Left lung (tissue), 4 donors: ENCODE measurements at regions not wholly inside any gene's neighbourhood (a gene's known extent, or its start where the extent isn't known, plus 50 kb on each side); places are given as distances from the start of the nearest gene placed in this dataset.
"Not testable (repeated sequence)": the region's sequence is repeated elsewhere in the genome, so short reads cannot be mapped to it uniquely, and the experiment has no call there.

Experiments
- ATAC-seq: fragments of 200-7000 bp; cut with Tn5 transposase; one replicate; pipeline ENCODE4 v1.9.1; 2020; ENCODE audit warnings: moderate library complexity
- DNase-seq, 4 donors: peaks; one replicate each; pipeline ENCODE4 v3.0.0-alpha.2; 2013 to 2020
- H3K27ac ChIP-seq, 2 donors: fragments of 200-600 bp; sonication (generic) in 1 of 2; one replicate each; pipeline versions ENCODE4 v1.5.0 to v1.8.0; 2020 to 2021
- H3K27me3 ChIP-seq, 2 donors: fragments of 200-600 bp; sonication (generic) in 1 of 2; one replicate each; pipeline versions ENCODE4 v1.5.0 to v1.8.0; 2020 to 2021
- H3K36me3 ChIP-seq, 2 donors: fragments of 200-600 bp; sonication (generic) in 1 of 2; one replicate each; pipeline versions ENCODE4 v1.5.0 to v1.8.0; 2020 to 2021
- H3K4me1 ChIP-seq, 2 donors: fragments of 200-600 bp; one replicate each; pipeline ENCODE4 v1.8.0; 2021
- H3K4me3 ChIP-seq, 2 donors: fragments of 200-600 bp; sonication (generic) in 1 of 2; one replicate each; pipeline versions ENCODE4 v1.5.0 to v1.8.0; 2020 to 2021; ENCODE audit warnings: mild to moderate bottlenecking in 1 of 2
- H3K9me3 ChIP-seq, 2 donors: fragments of 200-600 bp; sonication (generic) in 1 of 2; one replicate each; pipeline versions ENCODE4 v1.5.0 to v1.8.0; 2020 to 2021
- intact Hi-C, 2 donors: fragments of 100-400 bp; cut with DNase I; formaldehyde crosslinking; loops; one replicate each; pipeline versions ENCODE4 v1.11.2 to v1.14.2; 2022
- TF ChIP-seq, protein P1 (sequence below), 2 donors: fragments of 200-600 bp; sonication (generic) in 1 of 2; IDR thresholded peaks; one replicate each; pipeline versions ENCODE4 v1.5.0 to v1.8.0; 2021; ENCODE audit warnings: antibody characterized with exemption in 2 of 2
- donor health status: DM: no; HTN: yes; CAD: no.
- donor health status: DM: no; HTN: no; CAD: no.

DNA sequence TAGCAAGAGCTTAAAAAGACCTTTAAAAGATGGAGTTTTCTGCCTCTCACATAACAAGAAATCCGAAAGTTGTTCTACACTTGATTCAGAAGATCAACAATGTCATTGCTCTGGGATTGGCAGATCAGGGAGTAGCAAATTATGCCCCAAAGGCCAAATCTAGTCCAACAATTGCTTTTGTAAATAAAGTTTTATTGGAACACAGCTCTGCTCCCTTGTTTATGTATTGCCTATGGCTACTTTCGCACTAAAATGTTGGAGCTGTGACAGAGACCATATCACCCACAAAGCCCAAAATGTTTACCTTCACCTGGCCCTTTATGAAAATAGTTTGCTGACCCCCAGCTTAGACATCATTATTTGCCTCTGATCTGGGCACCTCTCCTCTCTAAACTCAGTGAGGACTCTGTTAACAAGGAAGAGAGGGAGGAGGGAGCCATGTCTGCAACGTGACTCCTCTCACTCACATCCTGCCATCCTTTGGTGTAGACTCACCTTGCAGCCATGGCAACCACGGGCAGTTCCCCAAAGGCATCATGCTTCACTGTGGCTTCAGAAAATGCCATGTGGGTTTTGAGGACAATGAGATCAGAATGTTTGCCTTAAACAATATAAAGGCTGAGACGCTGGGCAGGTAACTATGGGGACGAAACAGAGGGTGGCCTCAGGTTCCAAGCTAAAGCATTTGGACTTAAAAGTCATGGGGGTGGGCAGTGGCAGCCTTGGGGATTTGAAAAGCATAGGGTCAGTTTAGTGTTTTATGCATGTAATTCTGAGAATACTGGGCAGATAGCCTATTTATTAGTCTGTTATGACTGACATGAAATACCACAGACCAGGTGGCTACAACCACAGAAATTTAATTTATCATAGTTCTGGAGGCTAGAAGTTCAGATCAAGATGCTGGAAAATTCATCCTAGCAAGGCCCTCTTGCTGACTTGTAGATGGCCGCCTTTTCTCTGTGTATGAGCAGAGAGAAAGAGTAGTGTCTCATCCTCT lies 149.7 kb upstream of the TNFAIP3 start:
- intact Hi-C loops = no loop called here
- no peaks in the 10 kb centered on the region for H3K36me3 ChIP-seq
- no peak for ATAC-seq

DNA sequence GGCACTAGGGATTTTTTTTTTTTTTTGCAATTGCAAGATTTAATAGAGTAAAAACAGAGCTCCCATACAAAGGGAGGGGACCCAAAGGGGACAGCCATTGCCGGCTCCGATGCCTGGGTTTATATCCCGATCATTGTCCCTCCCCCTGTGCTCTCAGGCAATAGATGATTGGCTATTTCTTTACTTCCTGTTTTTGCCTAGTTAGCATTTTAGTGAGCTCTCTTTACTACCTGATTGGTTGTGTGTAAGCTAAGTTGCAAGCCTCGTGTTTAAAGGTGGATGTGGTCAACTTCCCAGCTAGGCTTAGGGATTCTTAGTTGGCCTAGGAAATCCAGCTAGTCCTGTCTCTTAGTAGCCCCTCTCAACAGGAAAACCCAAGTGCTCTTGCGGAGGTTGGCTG lies 148.2 kb upstream of the TNFAIP3 start:
- H3K9me3 ChIP-seq, H3K4me3 ChIP-seq, intact Hi-C loops, DNase-seq, H3K27me3 ChIP-seq, H3K36me3 ChIP-seq, ATAC-seq: not testable (repeated sequence)
- peaks cover 0 to 39% of the 10 kb centered on the region in 2 donors for H3K4me1 ChIP-seq
- H3K27ac ChIP-seq = peak overlapping the region in 1 of 2 donors; percentile 82

More for the DNA sequence above, 149.7 kb upstream of the TNFAIP3 start:
- Histone ChIP-seq H3K27me3 (no peaks in the 10 kb centered on the region), H3K9me3 (no peaks in the 10 kb centered on the region), H3K4me3 (no peak overlapping the region), H3K4me1 (peaks cover 0 to 24% of the 10 kb centered on the region in 2 donors), H3K27ac (no peak overlapping the region)
- TF ChIP-seq, protein P1, sequence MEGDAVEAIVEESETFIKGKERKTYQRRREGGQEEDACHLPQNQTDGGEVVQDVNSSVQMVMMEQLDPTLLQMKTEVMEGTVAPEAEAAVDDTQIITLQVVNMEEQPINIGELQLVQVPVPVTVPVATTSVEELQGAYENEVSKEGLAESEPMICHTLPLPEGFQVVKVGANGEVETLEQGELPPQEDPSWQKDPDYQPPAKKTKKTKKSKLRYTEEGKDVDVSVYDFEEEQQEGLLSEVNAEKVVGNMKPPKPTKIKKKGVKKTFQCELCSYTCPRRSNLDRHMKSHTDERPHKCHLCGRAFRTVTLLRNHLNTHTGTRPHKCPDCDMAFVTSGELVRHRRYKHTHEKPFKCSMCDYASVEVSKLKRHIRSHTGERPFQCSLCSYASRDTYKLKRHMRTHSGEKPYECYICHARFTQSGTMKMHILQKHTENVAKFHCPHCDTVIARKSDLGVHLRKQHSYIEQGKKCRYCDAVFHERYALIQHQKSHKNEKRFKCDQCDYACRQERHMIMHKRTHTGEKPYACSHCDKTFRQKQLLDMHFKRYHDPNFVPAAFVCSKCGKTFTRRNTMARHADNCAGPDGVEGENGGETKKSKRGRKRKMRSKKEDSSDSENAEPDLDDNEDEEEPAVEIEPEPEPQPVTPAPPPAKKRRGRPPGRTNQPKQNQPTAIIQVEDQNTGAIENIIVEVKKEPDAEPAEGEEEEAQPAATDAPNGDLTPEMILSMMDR (IDR thresholded peaks at IDR 0.05) = no peak
- no peak for DNase-seq

DNA sequence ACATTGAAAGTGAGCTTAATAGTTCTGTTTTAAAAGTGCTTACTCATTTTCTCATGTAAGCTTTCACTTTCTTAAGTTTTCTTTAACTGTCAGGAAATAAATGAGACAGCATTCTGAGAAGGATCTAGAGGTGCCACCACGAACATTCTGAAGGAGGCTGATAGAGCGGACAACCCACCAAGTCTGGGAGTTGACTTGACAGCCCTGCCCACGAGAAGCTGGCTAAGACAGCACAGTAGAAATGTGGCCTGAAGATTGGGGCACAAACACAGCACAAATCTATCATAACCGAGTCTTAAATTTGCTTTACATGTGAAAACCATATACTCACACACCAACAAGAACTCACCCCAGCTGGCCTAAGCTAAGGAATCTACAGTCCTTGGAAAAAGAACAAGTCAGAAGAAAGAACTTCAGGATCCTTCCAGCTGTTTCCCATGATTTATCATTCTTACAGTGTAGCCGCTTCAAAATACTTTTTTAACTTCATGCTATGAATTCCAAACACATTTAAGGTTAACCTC lies 144.2 kb upstream of the TNFAIP3 start:
- H3K4me3 ChIP-seq = no peak overlapping the region
- DNase-seq (no peak), ATAC-seq (no peak)
- H3K27me3 ChIP-seq = no peaks in the 10 kb centered on the region
- no peaks in the 10 kb centered on the region for H3K36me3 ChIP-seq
- TF ChIP-seq, protein P1 (IDR thresholded peaks at IDR 0.05) = no peak
- no peaks in the 10 kb centered on the region for H3K9me3 ChIP-seq
- peak overlapping the region in 1 of 2 donors; percentile 86 for H3K27ac ChIP-seq
- intact Hi-C loops = no loop called here
- peaks cover 0 to 62% of the 10 kb centered on the region in 2 donors for H3K4me1 ChIP-seq

DNA sequence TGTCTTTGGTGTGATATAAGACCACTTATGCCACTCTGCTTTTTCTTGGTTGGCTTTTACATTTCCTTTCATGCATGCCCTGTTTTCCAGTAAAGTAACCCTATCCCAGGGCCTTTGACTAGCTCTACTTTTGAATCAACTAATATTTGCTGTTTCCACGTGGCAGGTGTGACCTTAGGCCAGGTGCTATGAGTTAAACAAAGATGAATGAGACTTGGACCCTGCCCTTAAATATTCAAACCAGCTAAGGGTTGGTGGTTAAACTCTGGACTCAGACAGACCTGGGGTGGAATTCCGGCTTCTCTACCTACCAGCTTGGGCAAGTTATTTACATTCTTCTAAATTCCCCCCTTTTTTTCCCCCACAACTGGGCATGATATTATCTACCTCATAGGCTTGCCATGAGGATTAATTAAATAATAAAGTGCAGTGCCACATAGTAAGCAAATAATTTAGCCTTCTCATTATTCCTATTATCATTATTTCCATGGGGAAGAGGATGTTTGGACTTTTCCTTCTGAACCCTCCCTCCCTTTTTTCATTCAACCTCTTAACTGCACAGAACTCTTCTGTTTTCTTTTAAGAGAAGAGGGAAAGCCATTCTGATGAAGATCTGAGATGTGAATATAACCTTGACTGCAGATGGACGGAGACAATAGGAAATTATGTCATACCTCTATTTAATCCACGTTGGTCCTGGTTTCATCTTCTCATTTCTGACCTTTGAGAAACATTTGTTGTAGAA lies 143.6 kb upstream of the TNFAIP3 start:
- Histone ChIP-seq H3K27me3 (no peaks in the 10 kb centered on the region), H3K9me3 (no peaks in the 10 kb centered on the region), H3K27ac (peak overlapping the region in 1 of 2 donors; percentile 86), H3K4me1 (peaks cover 0 to 67% of the 10 kb centered on the region in 2 donors), H3K36me3 (no peaks in the 10 kb centered on the region), H3K4me3 (no peak overlapping the region)
- DNase-seq (no peak), ATAC-seq (no peak)
- TF ChIP-seq, protein P1 (IDR thresholded peaks at IDR 0.05) = no peak
- intact Hi-C loops = no loop called here

DNA sequence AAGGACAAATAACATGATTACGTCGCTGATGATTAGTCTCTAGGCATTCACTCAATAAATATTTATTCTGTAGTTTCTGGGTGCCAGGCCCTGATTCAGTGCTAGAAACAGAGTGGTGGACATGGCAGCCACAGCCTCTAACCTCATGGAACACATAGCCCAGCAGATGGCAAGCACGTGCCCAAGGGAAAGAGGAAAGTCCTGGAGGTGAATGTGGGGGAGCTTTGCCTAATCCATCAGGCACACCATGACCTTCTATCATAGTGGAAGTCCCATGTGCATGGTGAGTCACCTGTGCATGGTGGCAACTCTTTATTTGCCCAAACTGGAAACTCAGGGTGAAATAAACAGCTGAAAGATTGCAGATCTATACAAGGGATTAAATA lies 143.0 kb upstream of the TNFAIP3 start:
- Histone ChIP-seq H3K9me3 (no peaks in the 10 kb centered on the region), H3K4me1 (peaks cover 0 to 73% of the 10 kb centered on the region in 2 donors), H3K4me3 (no peak overlapping the region), H3K36me3 (no peaks in the 10 kb centered on the region), H3K27ac (peak overlapping the region in 1 of 2 donors; percentile 86), H3K27me3 (no peaks in the 10 kb centered on the region)
- TF ChIP-seq, protein P1 (IDR thresholded peaks at IDR 0.05) = no peak
- intact Hi-C loops = no loop called here
- ATAC-seq (no peak), DNase-seq (no peak)
